ENCODE measurements at regions not wholly inside any gene's neighbourhood (a gene's known extent, or its start where the extent isn't known, plus 50 kb on each side); places are given as distances from the start of the nearest gene placed in this dataset.
"Not testable (repeated sequence)": the region's sequence is repeated elsewhere in the genome, so short reads cannot be mapped to it uniquely, and the experiment has no call there.

DNA sequence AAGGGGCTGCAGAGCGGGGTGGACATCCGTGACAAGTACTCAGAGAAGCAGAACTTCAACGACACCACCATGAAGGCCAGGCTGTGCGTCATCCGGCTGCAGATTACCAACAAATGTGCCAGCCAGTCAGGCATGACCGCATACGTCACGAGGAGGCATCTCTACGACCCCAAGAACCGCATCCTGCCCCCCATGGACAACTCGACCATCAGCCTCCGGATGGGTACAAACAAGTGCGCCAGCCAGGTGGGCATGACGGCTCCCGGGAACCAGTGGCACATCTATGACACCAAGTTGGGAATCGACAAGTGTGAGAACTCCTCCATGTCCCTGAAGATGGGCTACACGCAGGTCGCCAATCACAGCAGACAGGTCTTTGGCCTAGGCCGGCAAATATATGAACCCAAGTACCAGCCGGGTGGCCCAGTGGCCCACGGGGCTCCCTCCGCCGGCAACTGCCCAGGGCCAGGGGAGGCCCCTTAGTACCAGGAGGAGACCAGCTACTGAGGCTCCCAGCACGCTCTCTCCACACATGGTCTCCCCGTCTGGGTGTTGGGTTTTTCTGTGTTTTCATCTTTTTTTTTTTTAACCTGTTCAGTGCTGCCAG, 133.4 kb upstream of the TEKT4 start:
- not testable (repeated sequence) for DNase-seq (ENCODE audit: low read depth)

- DNase-seq (ENCODE audit: low read depth) = no peak
Measured at GRCh38 chr2:94753466-94753998, 117.7 kb upstream of the TEKT4 start.

DNA sequence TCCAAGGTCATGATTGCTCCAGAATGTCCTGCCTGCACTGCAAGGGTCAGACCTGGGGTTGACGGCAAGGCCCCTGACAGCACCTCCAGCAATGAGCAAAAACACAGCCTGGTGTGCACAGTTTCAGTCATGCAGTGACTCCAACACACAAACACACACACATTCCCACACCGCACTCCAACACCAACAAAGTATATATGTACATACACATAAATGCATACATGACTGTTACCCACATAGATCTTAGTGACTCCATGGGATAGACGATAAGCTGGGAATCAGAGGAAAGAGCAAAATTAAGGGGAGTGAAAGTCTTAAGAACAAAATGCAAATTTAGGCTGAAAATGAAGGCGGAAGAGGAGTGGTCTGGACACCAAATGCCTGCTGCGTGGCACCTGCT, 112.7 kb upstream of the TEKT4 start:
- no peak for DNase-seq (ENCODE audit: low read depth)

DNA sequence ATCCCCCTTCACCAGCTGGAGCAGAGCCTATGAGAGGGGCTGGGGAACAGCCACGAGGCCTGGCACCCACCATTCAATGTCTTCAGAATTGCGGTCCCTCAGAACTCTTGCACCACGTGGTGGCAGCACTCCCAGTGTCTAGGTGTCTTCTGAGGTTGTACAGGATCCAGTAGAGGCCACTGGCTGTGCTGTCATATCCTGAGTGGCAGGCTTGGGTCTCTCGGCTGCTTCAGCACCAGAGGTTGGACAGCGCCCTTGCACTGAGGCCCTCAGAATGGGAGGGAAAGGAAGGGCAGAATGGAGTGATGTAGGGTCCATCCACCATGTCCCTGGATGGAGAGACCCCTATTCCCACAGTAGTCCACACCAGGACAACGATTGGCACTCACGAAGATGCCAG, 112.0 kb upstream of the TEKT4 start:
- no peak for DNase-seq (ENCODE audit: low read depth)

GRCh38 chr2:94762600-94762999, 108.6 kb upstream of the TEKT4 start:
- no peak for DNase-seq (ENCODE audit: low read depth)

GRCh38 chr2:94763318-94763717, 107.9 kb upstream of the TEKT4 start:
- no peak for DNase-seq (ENCODE audit: low read depth)

DNA sequence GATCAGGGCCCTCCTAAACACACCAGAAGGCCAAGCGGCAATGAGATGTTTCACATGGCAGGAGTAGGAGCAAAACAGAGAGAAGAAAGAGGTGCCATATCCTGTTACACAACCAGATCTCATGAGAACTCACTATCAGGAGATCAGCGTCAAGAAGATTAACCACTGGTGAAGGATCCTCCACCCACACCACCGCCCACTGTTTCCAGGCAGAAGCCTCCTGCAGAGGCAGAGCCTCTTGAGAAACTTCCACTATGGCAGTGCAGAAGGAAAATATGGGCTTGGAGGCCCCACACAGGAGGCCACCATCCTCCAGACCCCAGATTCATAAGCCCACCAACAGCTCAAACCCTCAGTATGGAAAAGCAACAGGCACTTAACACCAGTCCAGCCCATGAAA, 106.9 kb upstream of the TEKT4 start:
- DNase-seq (ENCODE audit: low read depth) = not testable (repeated sequence)

- no peak for DNase-seq (ENCODE audit: low read depth)
Measured at GRCh38 chr2:94767336-94767735, 103.9 kb upstream of the TEKT4 start.

GRCh38 chr2:94769733-94770132, 101.5 kb upstream of the TEKT4 start:
- no peak for DNase-seq (ENCODE audit: low read depth)

- no peak for DNase-seq (ENCODE audit: low read depth)
Measured at GRCh38 chr2:94774851-94775250, 96.4 kb upstream of the TEKT4 start.

DNA sequence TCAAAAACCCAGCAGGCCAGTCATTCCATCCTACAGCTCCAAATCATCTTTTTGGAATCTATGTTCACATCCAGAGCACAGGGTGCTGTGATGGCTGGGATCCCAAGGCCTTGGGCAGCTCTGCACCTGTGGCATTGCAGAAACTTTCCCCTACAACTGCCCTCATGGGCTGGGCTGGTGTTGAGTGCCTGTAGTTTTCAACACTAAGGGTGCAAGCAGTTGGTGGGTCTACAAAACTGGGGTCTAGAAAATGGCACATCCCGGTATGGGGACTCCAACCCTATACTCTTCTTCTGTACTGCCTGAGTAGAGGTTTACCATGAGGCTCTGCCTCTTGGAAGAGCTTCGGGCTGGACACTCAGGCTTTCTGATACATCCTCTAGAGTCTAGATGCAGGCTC, 95.2 kb upstream of the TEKT4 start:
- DNase-seq (ENCODE audit: low read depth) = no peak

DNA sequence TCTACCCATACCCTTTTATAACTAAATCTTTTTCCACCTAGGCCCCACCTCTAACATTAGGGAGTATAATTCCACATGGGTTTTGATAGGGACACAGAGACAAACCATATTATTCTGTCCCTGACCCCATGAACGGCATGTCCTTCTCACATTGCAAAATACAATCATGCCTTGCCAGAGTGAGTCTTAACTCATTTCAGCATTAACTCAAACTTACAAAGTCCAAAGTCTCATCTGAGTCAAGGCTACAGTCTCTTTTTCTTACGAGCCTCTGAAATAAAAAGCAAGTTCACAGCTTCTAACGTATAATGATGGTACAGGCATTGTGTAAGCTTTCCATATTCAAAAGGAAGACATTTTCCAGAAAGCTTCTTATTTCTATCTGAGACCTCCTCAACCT, 86.1 kb upstream of the TEKT4 start:
- DNase-seq (ENCODE audit: low read depth) = not testable (repeated sequence)

- DNase-seq (ENCODE audit: low read depth) = not testable (repeated sequence)
Measured at GRCh38 chr2:94786424-94786823, 84.8 kb upstream of the TEKT4 start.

DNA sequence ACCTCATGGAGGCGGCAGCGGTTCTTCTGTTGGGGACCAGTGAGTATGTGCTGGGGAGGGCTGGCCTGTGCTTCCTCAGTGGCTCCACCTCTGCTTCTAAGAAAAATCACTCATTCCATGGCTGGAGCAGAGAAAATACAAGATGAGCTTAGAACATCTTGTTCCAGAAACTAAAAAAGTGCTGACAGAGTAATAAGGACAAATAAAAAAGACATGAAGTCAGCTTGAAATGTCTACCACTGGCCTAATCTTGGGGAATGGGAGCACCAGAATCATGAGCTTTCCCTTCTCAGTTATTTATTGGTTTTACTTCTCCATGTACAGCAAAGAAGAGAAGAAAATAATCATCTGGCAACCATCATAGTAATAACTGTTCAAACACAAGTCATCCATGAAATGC, 81.1 kb upstream of the TEKT4 start:
- not testable (repeated sequence) for DNase-seq (ENCODE audit: low read depth)

DNA sequence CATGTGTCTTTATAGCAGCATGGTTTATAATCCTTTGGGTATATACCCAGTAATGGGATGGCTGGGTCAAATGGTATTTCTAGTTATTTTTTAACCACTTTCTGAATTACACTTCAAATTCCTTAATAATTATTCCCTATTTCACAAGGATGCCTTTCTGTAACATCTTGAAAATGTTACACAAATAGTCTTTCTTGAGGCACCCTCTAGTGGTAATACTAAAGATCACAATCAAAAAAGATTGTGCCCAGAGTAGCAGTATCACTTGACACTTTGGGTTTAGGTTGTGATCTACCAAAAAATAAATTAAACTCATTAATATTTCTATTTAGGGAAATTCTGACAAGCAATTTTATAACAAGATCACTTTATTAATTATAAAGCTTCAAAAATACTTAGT, 74.0 kb upstream of the TEKT4 start:
- not testable (repeated sequence) for DNase-seq (ENCODE audit: low read depth)
